ENCODE measurements at regions not wholly inside any gene's neighbourhood (a gene's known extent, or its start where the extent isn't known, plus 50 kb on each side); places are given as distances from the start of the nearest gene placed in this dataset.

DNA sequence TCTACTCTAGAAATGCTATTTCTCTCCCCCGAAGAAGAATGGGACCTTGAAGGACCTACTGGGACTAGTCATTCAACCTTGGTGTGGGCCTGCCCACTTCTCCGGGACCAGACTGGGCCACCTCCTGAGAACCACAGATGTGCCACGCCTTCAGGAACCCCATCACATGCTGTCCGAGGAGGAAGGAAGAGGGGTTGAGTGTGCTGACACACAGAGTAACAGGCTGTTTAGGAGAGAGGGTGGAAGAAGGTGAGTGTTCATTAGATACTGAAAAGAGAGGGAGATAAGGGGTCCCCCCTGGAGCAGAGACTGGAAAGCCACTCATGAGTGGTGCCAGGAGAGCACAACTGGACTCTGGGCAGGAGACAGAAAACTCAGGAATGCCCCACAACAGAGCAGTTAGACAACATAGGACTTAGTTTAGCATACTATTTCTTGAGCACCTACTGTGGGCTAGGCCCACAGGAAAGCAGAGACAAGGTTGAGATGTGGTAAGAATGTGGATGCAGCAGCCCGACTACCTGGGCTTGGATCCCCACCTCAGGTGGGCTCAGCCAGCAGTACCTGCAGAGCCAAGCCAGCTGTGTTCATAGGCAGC lies 286.4 kb upstream of the NCKAP5 start:
- TF ChIP-seq POLR2A (IDR thresholded peaks at IDR 0.05): no peak
- TF ChIP-seq, protein P1, sequence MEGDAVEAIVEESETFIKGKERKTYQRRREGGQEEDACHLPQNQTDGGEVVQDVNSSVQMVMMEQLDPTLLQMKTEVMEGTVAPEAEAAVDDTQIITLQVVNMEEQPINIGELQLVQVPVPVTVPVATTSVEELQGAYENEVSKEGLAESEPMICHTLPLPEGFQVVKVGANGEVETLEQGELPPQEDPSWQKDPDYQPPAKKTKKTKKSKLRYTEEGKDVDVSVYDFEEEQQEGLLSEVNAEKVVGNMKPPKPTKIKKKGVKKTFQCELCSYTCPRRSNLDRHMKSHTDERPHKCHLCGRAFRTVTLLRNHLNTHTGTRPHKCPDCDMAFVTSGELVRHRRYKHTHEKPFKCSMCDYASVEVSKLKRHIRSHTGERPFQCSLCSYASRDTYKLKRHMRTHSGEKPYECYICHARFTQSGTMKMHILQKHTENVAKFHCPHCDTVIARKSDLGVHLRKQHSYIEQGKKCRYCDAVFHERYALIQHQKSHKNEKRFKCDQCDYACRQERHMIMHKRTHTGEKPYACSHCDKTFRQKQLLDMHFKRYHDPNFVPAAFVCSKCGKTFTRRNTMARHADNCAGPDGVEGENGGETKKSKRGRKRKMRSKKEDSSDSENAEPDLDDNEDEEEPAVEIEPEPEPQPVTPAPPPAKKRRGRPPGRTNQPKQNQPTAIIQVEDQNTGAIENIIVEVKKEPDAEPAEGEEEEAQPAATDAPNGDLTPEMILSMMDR (IDR thresholded peaks at IDR 0.05): no peak
